ENCODE measurements at regions not wholly inside any gene's neighbourhood (a gene's known extent, or its start where the extent isn't known, plus 50 kb on each side); places are given as distances from the start of the nearest gene placed in this dataset.

DNA sequence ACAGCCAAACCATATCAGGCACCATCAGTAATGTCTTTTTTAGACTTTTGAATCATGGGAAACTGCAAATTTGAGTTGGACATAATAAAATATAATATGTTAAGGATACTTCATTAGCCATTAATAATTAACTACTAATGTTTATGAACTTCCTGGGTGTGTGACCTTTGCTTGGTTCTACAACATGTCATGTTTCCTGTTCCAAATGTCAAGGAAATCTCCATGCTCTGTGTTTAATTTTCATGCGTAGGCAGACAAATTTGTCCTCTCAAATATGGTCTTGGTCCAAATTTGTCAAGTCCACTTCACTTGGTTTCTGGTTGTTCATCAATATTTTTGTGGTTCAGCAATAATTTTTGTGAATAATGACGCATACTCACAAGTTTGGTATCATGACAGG is 410.5 kb downstream of the BMP2 start:
- no peak for FAIRE-seq

DNA sequence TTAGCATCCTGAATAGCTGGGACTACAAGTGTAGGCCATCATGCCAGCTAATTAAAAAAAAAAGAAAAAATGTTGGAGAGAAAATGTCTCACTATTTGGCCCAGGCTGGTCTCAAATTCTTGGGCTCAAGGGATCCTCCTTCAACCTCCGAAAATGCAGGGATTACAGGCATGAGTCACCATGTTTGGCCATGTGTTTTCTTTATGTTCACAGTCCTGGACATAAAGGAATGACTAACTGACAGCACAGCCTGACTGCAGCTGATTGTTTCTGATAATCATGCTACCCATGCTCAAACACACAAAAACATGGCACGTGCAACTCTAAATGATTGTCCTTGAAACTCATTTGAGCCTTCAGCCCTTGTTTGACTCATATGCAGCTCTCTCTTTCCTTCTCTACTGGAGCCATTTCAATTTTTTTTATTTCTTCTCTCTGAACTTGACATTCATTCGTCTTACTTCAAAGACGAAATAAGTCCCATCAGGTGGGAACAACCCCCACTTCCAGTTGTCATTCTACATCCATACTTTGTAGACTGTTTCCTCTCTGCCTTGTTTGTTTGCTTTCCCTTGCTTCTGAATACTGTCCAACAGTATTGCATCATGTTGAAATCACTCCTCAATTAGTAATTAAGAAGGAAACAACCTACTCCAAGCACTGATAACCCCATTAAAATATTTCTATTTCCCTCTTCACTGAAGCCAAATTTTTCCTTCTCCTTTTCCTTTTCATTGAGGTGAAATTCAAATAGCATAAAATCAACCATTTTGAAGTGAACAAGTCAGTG is 413.0 kb downstream of the BMP2 start:
- FAIRE-seq: no peak

DNA sequence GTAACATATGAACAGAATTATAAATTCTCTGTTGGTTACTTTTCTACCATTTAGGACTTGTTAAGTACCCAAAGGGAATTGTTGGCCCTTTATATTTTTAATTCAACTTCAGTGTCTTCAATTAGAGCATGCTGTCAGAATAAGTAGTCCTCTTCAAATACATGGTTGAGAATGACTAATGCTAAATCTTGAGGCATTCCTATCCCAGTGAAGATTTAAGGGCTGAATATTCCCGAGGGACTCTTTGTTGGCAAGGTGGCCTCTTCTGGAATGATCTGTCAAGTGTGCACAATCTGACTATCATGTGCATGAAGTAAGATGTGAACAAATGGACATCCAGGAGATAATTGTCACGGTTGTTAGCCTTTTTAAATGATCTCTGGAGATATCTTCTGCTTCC is 421.7 kb downstream of the BMP2 start:
- FAIRE-seq: no peak

DNA sequence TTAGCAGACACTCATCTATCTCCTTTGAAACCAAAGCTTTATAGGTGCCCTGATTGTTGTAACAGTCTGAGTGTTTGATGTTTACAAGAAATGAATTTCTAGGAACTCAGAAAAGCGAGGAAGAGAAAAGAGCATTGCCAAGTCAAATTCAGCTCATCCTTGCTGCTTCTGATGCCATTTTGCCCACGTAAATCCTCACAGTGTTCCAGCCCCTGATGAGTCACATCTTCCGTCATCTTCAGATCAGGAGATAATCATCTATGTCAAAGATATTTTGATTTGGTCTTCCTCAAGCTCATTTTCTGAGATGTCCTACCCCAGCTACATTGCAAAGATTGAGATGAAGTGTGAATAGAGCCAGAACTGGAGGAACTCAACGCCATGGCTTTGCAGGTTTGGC is 426.2 kb downstream of the BMP2 start:
- FAIRE-seq: no peak

DNA sequence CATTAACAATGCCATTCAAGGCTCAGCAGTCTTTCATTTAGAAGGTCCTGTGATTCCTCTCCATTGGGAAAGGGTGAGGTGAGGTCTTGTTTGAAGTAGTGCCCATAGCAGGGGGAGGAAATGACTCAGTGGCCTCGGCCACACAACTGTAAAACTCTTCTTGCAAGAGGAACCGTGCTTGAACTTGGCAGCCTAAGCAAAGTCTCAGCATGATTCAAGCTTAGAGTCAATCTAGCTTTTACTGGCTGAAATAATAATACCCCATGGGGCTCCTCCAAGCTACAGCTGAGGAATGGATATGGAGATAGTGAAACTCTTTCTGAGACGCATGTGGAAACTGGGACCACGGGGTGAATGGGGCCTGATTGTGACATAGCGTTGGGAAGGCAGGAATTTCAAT is 428.2 kb downstream of the BMP2 start:
- FAIRE-seq: no peak

DNA sequence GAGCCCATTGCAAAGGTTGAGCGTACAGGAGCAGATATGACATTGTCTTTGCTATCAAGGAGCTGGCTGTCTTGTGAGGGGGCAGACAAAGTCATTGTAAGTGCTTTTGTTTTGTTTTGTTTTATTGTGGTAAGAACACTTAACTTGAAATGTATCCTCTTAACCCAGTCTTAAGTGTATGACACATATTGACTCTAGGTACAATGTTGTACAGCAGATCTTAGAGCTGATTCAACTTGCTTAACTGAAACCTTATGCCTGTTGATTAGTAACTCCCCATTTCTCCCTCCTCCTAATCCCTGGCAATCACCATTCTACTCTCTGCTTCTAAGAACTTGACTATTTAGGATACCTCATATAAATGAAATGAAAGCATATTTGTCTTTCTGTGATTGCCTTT is 429.0 kb downstream of the BMP2 start:
- no peak for FAIRE-seq

DNA sequence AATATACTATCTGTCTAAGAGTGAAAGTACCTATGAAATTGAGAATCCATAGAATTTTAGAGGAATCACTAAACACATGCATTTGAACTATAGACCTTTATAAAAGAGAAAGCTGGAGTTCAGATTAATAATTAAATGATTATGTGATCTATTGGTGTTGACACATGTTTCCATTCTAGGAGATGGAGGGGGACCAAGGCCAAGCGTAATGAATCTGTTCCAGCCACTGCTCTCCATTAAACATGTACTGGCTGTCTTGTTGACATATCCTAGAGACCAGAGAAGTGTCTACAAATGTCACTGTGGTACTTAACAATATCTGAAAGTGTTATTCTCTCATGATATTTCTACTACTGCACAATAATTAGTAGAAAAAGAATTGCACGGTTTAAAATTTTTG is 432.4 kb downstream of the BMP2 start:
- FAIRE-seq: peak; percentile 90

DNA sequence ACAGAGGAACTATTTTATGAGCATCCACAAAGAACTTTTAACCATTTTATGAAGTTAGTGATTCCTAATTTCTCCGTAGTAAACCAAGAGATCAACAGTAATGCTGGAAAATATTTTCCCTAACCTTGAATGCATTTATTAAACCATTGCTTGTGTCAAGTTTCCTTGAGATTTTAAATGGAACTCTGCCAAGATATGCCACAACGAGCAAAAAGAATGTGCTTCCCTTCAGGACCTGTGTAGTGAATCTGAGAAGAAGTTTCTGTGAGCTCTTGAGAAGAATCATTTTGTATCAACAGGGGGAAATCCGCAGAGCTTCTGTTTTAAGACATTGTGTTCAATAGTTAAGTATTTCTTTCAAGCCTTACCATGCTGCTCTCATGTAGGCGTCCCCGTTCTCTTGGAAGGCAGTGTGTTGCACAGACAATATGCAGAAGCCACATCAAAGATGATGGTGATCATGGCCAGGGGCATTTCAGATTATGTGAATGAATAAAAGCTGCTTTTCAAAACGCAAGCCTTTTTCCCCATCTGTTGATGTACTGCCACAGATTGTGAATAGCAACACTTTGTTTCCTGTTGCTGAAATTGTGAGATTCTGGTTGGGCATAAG is 439.8 kb downstream of the BMP2 start:
- FAIRE-seq: no peak

DNA sequence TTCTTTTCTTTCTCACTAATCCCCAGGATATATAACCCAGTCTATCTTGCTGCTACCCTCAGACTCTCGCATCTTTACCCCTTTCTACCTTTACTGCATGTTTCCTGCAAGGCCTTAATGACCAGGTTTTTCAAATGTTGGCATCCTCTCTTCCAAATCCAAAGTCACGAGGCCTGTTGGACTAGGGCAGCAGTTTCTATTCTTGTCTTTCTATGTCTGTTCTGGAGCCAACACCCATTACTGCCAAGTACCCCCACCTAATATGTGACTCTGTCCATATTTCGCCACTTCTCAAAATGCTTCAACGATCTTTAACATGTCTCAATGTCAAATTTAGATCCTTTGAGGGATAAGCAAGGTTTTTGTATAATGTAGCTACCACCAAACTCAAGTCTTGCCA is 443.4 kb downstream of the BMP2 start:
- no peak for FAIRE-seq

DNA sequence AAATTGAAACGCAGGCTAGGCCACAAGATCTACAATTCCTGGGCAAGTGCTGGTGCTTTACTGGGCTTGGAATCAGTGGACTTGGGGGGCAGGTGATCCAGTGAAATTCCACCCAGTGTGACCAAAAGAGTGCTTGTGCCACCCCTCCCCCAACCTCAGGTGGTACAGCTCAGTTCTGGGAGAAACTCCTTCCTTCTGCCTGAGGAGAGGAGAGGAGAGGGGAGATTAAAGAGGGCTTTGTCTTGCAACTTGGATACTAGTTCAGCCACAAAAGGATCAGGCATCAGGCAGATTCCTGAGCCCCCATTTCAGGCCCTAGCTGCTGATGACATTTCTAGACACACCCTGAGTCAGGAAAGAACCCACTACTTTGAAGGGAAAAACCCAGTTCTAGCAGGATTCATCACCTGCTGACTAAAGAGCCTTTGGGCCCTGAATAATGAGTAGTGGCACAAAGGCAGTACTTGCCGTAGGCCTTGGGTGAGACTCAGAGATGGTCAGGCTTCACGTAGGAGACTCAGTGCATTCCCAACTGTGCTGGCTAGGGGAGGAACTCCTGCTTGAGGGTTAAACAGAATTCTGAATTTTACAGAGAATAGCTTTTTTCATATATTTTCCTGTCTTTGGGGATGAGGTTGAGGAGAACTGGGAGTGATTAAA is 446.7 kb downstream of the BMP2 start:
- FAIRE-seq: no peak

DNA sequence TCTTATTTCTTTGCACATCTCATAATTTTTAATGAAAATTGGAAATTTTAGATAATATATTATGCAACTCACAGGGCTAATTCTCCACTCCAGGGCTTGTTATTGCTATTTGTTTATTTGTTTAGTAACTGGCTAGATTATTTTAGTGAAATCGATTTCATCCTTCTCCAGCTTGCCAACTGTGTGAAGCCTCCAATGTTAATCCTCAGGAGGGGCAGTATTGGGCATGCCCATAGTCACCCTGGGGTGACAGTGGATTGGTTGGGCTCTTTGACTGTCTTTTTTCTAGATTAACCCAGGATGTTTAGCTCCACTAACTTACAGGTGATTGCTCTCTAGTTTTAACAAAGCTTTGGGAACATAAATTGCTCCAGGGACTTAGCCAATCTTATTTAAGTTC is 450.1 kb downstream of the BMP2 start:
- FAIRE-seq: no peak

DNA sequence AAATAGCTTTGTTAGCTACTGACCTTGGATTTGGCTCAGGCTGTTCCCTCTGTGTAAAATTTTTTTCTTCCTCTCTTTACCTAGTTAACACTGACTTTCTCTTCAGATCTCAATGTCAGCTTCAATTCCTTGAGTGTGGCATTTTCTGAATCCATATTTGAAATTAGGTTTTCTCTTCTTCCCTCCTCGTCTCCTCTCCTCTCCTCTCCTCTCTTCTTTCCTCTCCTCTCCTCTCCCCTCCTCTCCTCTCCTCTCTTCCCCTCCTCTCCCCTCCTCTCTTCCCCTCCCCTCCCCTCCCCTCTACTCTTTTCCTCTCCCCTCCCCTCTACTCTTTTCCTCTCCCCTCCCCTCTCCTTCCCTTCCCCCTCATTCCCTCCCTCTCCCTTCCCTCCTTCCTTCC is 453.3 kb downstream of the BMP2 start:
- FAIRE-seq: no peak

DNA sequence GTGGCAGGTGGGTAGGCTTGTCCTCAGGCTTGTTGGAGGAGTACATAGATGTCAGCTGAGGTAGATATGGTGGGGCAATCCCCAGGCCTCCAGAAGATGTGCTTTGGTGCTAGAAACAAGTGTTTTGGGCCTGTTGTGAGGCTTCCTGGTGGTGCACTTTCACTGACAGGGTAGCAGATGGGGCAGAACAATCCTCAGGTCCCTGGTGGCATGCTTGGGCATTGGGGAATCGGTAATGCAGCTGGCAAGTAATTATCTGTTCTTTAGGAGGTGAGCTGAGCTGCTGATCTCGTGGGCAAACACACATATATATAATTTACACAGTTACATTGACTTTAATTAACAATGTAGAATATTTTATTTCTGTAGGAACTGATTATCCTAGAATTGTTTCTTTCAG is 458.7 kb downstream of the BMP2 start:
- no peak for FAIRE-seq

DNA sequence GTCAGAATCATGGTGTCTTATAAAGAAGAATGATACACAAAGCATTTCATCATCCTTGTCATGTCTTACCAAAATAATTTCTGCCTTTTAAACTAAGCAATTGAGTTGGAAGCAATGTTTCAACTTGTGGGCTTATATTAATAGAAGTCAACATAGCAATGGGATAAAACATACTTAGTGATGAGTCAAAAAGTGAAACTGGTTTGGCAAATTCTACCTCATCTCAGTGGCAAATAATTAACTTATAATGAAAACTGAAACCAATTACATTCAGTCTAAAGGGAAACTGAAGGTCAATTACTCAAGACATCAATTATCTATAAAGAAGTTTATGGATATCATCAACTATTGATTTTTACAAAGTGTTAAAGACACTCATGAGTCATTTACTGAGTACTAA is 463.8 kb downstream of the BMP2 start:
- FAIRE-seq: no peak

DNA sequence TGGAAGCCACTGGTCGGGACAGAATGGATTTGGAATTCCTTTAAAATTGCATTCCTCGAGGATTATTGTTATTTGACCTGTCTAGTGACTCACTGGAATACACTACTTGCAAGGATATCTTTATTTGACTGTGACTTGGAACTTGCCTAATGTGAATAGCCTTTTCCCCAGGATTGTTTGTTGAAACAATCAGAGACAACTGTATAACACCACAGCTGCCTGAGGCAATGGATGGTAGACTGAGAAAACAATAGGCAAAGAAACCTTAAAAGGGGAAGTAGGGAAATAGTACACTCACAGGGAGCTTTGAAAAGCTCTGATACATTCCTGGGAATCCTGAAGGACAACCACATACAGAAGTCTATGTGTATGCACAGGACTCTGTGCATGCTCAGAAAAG is 465.3 kb downstream of the BMP2 start:
- no peak for FAIRE-seq

DNA sequence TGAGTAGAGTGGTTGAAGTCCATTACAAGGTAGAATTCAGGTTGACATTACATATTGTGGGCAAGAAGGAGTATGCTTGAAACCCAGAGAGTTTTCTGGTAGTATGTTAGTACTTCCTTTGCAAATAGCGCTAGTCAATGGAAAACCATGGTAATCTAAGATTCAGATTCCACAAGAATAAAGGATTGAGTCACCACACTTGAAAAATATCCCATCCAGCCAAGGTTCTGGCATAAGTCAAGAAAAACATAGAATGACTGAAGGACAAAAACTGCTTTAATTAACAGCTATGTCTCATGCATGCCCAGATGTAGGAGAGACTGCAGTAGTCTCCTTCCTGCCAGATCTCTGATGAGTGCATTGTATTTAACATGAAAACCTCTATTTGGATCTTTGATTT is 469.8 kb downstream of the BMP2 start:
- FAIRE-seq: no peak

DNA sequence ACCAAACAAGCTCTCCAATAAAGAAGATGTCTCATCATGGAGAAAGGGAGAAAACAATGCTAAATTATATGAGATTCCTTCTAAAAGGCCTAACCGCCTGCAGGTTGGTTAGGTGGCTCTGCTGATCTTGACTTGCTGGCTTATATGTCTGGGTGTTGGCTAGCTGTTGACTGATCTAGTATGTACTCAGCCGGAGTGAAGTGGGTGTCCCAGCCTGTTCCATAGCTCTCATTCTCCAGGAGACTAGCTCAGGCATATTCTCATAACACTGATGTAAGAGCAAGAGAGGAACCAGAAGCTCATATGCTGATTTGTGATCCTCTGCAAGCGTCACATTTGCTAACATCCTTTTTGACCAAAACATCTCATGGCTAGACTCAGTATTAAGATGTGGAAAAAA is 473.0 kb downstream of the BMP2 start:
- FAIRE-seq: no peak

DNA sequence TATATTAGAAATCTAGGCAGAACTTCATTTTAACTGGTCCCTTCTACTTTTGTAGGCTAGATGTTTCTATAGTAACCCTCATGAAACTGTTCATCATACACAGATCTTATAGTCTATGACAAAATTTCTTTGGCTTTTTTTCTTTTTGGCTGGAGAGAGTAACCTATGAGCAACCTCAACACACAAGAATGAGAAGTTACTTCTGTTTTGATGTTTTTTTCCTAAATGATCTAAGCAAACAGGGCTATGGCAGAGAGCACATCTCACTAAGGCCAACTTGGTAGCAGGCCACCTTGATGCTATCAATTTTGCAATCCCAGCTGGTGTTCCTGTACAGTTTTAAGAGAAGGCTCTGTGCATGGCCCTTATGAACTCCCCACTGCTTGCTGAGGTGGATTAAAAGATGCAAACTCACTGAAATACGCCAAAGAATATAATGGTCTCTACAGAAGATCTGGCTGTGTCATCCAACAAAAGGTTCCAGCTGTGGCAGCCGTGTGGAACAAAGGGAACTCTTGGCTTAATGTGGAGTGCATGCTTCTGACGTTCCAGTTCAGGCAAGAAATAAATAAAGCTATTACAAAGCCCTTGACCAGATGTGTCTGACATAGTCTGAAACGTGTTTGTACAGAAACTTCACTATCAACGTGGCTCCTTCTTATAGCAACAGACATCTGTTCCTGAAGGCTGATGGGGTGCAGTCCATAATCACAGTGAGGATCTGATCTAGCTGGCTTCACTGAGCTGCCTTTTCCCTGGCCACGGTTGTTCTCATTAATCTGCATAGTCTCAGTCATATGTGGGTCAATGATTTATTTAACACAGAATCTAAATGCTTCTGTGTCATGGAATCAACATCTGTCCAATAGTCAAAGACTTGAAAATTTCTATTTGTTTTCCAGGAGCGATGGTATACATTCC is 481.1 kb downstream of the BMP2 start:
- FAIRE-seq: no peak

DNA sequence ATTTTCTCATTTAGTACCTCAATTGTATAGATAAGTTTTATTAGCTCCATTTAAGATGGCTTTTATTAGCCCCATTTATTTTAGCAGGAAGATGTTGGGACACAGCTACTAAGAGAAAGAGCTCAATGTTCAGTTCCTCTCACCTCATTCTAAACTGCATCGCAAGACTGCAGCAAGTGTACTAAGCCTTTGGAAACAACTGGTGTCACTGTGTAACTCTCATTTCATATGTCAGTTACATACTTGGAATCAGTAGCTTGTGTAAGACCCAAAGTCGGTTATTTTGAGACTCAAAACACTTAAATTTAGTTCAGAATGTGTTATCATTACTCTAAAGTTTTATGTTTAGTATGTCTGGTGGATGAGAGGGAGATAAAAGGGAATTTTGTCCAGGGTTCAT is 482.9 kb downstream of the BMP2 start:
- FAIRE-seq: no peak

DNA sequence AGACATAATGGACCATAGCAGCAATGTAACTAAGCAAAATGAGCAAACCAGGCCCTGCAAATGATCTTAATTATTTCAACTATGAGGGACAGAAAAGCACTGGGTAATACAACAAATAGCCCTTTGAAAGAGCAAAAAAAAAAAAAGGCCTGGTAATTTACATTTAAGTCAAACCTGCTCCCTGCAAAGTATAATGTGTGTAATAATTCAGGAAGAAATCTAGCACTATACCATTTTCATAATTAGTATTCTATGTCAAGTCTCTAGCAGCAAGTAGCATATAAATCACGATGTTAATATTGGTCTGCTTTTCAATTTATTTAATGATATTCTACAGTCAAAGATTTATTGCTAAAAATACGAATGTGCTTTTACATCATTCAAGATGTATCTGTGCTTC is 489.6 kb downstream of the BMP2 start:
- FAIRE-seq: no peak

DNA sequence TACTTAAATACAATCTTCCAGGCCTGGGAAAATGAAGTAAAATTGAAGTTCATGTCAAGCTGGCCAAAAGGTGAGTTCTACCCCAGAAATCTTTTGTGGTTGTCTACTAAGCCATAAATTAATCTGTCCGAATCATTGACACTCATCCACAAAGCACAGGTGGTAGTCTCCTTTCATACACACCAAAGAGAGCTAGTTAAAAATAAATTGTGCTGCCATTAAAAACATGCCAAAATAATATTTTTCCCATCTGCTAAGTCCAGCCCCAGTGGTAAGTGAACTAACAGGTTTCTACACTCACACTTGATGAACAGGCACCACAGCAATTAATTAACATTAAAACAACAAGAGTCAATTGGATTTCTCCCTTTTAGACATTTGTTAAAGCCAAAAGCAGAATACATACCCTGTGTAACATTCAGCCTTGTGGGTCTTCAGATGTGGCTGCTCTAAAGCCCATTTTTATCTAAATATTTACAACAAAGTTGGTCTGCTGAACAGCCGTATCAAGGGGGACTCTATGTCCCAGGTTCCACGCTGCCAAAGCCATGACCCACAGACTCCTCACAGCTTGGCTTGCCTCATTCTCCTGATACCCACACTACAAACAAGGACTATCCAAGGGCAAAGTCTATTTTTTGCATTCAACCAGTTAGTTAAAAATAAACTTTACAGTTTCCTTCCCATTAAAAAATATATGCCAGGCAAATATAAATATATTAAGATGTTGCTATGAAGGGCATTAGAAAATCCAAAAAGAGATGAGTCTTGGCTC is 490.4 kb downstream of the BMP2 start:
- no peak for FAIRE-seq

DNA sequence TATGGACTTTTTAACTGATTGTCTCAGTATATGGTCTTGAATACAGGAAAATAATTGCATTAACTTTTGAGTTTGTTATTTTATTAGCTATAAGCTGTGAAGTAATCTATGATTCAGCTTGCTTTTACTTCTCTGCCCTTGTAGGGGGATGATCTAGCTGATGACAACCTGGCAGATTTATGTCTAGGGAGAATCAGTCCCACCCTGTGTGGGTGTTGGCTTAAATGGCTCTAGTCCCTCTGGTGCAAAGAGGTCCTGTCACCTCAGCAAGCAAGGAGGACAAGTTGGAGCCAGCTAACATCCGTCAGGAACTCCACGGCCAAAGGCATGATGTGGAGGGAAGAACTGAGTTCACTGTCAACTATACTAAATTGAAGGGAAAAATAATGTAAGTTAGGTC is 495.3 kb downstream of the BMP2 start:
- no peak for FAIRE-seq

DNA sequence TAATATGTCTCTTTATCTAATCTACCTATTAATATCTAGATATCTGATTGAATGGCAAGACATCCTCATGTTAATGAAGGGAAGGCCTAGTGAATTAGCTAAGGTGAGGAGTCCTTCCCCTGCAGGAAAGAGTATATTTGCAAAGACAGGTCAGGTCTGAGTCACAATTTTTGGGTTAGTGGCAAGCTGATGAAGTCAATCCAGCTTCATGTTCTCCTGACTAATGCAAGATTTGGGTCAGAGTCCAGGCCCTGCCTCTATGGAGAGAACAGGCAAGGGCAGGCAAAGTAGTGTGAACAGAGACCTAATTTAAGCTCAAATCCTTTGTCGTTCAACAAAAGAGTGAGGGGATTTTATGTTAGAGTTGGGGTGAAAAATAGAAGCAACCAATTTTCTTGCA is 496.7 kb downstream of the BMP2 start:
- FAIRE-seq: no peak

Measured in islet of Langerhans (tissue), 1 donor.